CD4-positive, alpha-beta T cell treated with Interleukin-4 for 1 hour (primary cell): ENCODE measurements at regions not wholly inside any gene's neighbourhood (a gene's known extent, or its start where the extent isn't known, plus 50 kb on each side); places are given as distances from the start of the nearest gene placed in this dataset.
"Not testable (repeated sequence)": the region's sequence is repeated elsewhere in the genome, so short reads cannot be mapped to it uniquely, and the experiment has no call there.

ENCODE experiments used
- DNase-seq, 2 donors: peaks; one replicate each; pipeline ENCODE4 v3.0.0-alpha.2; 2020 to 2022

DNA sequence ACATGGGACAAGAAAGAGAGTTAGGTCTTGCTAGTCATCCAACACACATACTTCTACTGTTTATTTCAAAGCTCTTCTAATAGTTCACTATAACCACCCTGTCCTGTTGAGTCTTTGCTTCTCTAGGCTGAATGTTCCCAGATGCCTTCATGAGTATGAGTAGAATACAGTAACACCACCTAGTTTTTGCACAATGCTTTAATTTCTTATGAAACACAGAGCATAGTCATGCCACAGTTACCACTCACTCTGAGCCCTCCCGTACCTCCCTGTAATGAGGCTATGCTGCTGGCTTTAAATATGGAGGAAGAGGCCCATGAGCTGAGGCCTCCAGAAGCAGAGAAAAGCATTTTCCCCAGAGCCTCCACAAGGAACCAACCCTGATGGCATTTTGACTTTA, 75.0 kb upstream of the SLC1A3 start:
- DNase-seq = no peak

DNA sequence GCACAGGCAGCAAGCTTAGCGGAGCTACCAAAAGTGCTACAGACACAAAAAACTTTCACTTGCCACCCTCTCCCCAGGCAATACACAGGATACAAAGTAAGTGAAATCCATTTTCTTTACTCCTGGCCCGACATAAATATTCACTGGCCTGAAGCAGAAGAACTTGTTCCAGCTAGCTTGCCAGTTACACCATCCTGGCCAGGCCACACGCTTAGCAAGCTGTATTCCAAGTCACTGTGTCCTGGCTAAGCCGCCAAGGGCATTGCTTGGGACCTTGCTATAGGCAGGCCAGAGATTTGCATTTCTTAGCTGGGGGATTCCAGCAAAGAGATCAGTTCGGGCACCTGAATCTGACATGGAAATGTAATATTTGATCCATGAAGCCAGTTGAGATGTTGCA, 71.0 kb upstream of the SLC1A3 start:
- DNase-seq = no peak

DNA sequence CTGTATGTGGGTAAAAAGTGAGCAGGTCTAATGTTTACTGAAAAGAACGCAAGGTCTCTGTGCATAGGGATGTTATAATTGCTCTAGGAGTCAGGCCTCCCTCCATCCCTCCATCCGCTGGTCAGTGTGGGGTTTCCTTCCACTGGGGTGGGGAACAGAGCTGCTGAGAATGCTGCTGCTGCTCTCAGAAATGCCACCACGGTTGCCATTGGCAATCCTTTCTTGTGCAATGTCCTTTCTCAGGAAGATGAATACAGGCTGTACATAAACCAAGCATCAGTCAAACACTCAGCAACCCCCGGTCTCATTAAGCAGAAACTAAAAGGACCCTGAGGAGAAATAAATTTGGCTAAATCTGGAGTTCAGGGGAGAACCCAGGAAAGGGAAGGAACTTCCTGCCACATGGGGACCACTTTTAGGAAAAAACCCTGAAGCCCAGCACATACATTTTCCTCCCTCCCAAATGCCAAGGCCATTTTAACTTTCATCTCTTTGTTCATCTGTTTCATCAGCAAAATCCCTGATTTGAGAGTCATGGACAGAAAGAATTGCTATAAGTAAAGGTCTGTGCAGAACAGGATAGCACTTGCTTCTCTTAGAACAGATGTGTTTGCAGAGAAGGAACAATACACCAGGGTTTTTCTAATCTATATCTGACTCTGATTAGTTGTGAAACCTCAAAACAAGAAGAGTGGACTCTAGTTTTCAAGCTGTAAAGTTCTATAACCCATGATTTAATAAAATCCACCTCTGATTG, 70.4 kb upstream of the SLC1A3 start:
- DNase-seq = no peak

DNA sequence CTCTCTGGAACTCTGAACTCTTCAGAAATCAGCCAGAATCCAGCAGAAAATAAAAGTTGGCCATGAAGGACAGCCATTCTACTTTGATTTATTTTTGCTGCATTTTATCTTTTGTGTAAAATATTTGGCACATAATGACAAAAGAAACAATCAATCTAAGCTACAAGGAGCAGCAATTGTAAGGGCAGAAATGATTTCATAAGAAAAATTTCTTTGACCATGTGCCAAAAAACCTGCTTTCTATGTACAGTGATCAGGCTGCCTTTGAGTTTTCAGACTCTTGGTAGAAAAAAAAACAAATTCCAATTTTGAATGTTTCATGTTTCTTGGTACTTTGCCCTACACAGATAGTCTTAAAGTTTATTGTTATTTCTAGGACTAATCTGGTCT, 69.8 kb upstream of the SLC1A3 start:
- no peak for DNase-seq

DNA sequence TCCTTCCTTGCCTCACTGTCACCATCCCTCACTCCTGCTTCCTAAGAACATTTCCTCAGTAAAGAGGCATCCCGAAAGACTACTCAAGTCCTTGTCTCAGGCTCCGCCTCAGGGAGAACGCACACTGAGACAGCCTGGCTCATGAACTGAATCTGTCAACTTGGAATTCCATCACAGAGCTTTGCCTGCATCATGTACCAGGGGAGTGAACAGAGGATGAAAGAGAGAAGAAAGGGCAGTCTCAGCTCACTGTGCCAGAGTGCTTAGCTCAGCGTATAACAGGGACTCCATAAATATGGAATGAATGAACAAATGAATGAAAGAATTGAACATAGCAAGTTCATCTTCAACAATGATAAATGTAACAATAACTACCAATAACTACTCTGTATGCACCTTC, 68.7 kb upstream of the SLC1A3 start:
- DNase-seq = no peak

DNA sequence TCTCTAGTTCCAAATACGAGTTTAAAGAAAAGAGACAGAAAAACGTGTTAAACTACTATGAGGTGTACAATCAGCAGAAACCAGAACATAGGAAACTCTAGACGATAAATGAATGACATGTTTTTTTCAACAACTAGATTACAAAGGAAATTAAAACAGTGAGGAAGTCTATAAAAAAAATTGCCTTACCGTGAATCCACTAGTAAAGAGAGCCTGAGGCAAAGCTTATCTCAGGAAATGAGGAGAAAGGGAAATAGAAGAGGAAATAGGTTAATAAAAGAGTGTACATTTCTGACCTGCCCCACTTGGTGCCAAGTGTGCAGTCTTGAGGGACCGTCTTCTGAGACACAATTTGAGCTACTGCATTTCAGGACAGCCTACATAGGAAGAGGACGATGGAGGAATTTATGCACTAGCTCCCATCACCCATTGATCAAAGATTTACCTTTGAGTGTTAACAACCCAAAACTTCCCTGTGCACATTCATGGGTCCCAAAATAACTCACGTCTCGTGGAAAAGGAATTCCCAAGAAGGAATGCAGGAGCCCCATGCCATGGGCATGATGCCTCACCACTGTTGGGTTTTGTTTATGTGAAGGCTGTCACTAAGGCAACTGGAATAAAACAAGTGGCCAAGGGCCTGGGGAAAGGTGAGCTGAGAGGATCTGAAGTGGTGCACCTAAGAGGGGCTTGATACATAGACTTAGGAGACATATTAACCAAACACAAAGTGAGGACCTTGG, 53.6 kb upstream of the SLC1A3 start:
- no peak for DNase-seq

DNA sequence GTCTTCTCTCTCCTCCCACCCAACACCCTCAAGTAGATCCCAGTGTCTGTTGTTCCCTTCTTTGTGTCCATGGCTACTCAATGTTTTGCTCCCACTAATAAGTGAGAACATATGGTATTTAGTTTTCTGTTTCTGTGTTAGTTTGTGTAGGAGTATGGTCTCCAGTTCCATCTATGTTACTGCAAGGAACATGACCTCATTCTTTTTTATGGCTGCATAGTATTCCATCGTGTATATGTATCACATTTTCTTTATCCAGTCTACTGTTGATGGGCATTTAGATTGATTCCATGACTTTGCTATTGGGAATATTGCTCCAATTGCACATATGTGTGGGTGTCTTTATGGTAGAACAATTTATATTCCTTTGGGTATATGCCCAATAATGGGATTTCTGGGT, 51.4 kb upstream of the SLC1A3 start:
- not testable (repeated sequence) for DNase-seq
